NCI-H82 treated with DMSO at 0.1 percent for 48 hours (cell line): ENCODE measurements at regions not wholly inside any gene's neighbourhood (a gene's known extent, or its start where the extent isn't known, plus 50 kb on each side); places are given as distances from the start of the nearest gene placed in this dataset.

Source experiments
- DNase-seq: peaks from one replicate; lab custom pipeline; 2025; ENCODE audit not compliant: unreplicated experiment; lab: John Stamatoyannopoulos, UW

GRCh38 chr4:56099378-56099786 lies 150.6 kb downstream of the CEP135 start:
- DNase-seq = no peak

- no peak for DNase-seq
Measured at GRCh38 chr4:56093576-56093975, 144.8 kb downstream of the CEP135 start.

GRCh38 chr4:56092540-56092939 lies 143.8 kb downstream of the CEP135 start:
- DNase-seq = no peak

DNA sequence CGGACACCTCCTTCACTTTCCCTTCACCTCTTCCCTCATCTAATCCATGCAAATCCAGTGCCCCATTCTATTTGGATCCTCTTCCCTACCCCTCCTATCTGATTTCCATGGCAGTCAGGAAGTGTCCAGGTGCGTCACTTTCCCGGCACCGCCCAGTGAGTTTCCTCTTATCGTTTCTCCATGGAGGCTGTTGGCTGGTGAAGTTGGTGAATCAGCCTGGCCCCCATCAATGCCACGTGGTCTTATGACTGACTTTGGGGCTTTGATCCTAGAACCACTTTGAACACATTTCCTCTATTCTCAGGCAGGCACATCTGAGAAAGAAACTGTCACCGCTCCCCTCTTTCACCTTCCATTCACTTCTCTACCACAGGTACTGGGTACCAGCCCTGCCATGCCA lies 137.8 kb downstream of the CEP135 start:
- DNase-seq = no peak

GRCh38 chr4:56086073-56086541 lies 137.4 kb downstream of the CEP135 start:
- no peak for DNase-seq

- no peak for DNase-seq
Measured at GRCh38 chr4:56085275-56085674, 136.5 kb downstream of the CEP135 start.

- no peak for DNase-seq
Measured at GRCh38 chr4:56084851-56085250, 136.1 kb downstream of the CEP135 start.
